Gastroesophageal sphincter (tissue), 4 donors: ENCODE measurements at regions not wholly inside any gene's neighbourhood (a gene's known extent, or its start where the extent isn't known, plus 50 kb on each side); places are given as distances from the start of the nearest gene placed in this dataset.

Experiments
- ATAC-seq: fragments of 150-250 bp; one replicate; pipeline ENCODE4 v1.9.1; 2016; ENCODE audit warnings: mild to moderate bottlenecking, moderate library complexity
- H3K27ac ChIP-seq, 4 donors: fragments of 200-600 bp; sonication (generic) in 3 of 4; 1 replicate in 3 of 4; 2 replicates in 1 of 4; pipeline ENCODE4 v1.5.1; 2016 to 2019
- H3K27me3 ChIP-seq: fragments of 200-600 bp; sonication (generic); one replicate; pipeline ENCODE4 v1.5.1; 2019
- H3K36me3 ChIP-seq, 2 donors: fragments of 200-600 bp; sonication (generic); one replicate each; pipeline ENCODE4 v1.5.1; 2019; ENCODE audit warnings: control low read depth in 1 of 2
- H3K4me1 ChIP-seq, 3 donors: fragments of 200-600 bp; sonication (generic); 1 replicate in 2 of 3; 2 replicates in 1 of 3; pipeline ENCODE4 v1.5.1; 2016 to 2019; ENCODE audit warnings: control low read depth in 2 of 3
- H3K4me3 ChIP-seq, 2 donors: fragments of 200-600 bp; sonication (generic); one replicate each; pipeline ENCODE4 v1.5.1; 2019; ENCODE audit warnings: mild to moderate bottlenecking in 1 of 2, moderate library complexity in 1 of 2
- H3K9me3 ChIP-seq, 3 donors: fragments of 200-600 bp; sonication (generic); one replicate each; pipeline ENCODE4 v1.5.1; 2017 to 2019; ENCODE audit warnings: control low read depth in 2 of 3
- EP300 ChIP-seq: sonication (generic); formaldehyde crosslinking; IDR thresholded peaks from one replicate; pipeline ENCODE4 v1.6.1; 2017; ENCODE audit warnings: antibody characterized with exemption, mild to moderate bottlenecking
- POLR2A ChIP-seq, 2 donors: fragments of 450-650 bp; IDR thresholded peaks; one replicate each; pipeline ENCODE4 v1.6.1; 2017; ENCODE audit warnings: antibody characterized with exemption in 2 of 2, mild to moderate bottlenecking in 2 of 2, moderate library complexity in 1 of 2
- POLR2AphosphoS5 ChIP-seq: sonication (generic); formaldehyde crosslinking; IDR thresholded peaks from one replicate; pipeline ENCODE4 v1.6.1; 2017; ENCODE audit warnings: antibody characterized with exemption
- WGBS, 2 donors: methylation state at CpG; one replicate each; pipeline ENCODE4 v1.1.5; 2018; ENCODE audit warnings: low coverage in 1 of 2; 5-methylcytosine and 5-hydroxymethylcytosine counted together
- TF ChIP-seq, protein P1 (sequence below), 4 experiments: fragments of 200-600 bp in 2 of 4; fragments of 450-650 bp in 2 of 4; sonication (generic) in 1 of 4; IDR thresholded peaks; one replicate each; pipeline ENCODE4 v1.5.1; 2017 to 2019; ENCODE audit warnings: antibody characterized with exemption in 4 of 4, mild to moderate bottlenecking in 2 of 4, moderate library complexity in 2 of 4

DNA sequence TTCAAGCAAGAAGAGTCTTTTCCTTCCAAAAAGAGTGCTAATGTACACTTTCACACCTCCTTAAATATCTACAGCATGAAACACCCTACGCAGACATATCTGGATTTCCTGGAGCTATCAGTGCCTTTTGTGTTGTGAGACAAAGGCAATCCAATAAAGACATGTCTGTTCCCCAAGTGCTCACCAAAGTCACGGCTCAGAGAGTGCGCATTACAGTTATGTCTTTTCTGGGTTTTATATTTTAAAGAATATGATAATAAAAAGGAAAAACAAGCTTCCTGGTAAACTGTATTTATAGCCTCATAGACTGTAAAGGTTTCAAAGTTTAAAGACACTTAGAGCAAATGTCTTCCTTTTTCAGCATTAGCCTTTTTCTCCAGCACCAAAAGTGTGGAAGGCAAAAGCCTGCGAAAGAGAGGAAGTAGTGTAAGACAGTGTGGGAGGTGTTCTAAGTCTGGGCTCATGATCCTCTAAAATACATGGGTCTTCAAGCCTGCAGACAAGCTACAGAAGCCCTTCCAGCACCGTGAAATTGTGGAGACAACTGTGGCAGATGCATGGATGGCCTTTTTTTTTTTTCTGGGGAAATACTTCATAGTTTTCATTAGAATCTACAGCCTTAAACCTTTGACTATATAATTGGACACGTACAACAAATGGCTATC lies 135.0 kb upstream of the SLC35B3 start:
- no peak overlapping the region for H3K4me3 ChIP-seq
- TF ChIP-seq POLR2AphosphoS5 (no peak), POLR2A (IDR thresholded peaks at IDR 0.05) (no peak), EP300 (no peak)
- no peaks in the 10 kb centered on the region for H3K27me3 ChIP-seq
- H3K27ac ChIP-seq = no peak overlapping the region
- ATAC-seq = no peak
- H3K4me1 ChIP-seq = no peaks in the 10 kb centered on the region
- WGBS, 2 donors = 75 to 79% methylated on average over 6 of the region's 6 CpGs
- H3K9me3 ChIP-seq = no peaks in the 10 kb centered on the region
- H3K36me3 ChIP-seq = no peaks in the 10 kb centered on the region

DNA sequence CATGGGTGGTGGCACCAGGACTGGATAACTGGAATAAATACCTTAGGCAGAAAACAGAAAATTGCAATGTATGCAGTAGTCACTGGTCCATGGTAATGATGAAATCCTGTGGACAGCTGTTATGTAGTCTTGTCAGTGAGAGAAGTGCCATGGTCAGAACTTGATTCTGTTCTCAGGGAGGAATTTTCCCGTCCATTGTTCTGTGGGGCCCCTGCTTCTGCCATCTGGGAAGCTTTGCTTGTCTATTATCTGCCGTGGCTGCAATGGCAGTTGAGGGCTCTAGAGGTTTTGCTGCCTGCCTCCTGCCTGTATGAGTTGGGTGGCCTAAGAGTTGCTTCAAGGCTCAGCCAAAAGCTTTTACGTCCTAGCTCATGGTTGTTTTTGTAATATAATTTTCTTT lies 126.8 kb upstream of the SLC35B3 start:
- Histone ChIP-seq H3K27me3 (no peaks in the 10 kb centered on the region), H3K36me3 (no peaks in the 10 kb centered on the region), H3K4me1 (no peaks in the 10 kb centered on the region), H3K27ac (no peak overlapping the region), H3K4me3 (no peak overlapping the region), H3K9me3 (no peaks in the 10 kb centered on the region)
- ATAC-seq = no peak
- WGBS, 2 donors = 56 to 58% methylated on average over 2 of the region's 3 CpGs
- TF ChIP-seq POLR2AphosphoS5 = no peak
- TF ChIP-seq EP300 = no peak
- TF ChIP-seq POLR2A (IDR thresholded peaks at IDR 0.05) = no peak
- TF ChIP-seq, protein P1, sequence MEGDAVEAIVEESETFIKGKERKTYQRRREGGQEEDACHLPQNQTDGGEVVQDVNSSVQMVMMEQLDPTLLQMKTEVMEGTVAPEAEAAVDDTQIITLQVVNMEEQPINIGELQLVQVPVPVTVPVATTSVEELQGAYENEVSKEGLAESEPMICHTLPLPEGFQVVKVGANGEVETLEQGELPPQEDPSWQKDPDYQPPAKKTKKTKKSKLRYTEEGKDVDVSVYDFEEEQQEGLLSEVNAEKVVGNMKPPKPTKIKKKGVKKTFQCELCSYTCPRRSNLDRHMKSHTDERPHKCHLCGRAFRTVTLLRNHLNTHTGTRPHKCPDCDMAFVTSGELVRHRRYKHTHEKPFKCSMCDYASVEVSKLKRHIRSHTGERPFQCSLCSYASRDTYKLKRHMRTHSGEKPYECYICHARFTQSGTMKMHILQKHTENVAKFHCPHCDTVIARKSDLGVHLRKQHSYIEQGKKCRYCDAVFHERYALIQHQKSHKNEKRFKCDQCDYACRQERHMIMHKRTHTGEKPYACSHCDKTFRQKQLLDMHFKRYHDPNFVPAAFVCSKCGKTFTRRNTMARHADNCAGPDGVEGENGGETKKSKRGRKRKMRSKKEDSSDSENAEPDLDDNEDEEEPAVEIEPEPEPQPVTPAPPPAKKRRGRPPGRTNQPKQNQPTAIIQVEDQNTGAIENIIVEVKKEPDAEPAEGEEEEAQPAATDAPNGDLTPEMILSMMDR (IDR thresholded peaks at IDR 0.05) = no peak

DNA sequence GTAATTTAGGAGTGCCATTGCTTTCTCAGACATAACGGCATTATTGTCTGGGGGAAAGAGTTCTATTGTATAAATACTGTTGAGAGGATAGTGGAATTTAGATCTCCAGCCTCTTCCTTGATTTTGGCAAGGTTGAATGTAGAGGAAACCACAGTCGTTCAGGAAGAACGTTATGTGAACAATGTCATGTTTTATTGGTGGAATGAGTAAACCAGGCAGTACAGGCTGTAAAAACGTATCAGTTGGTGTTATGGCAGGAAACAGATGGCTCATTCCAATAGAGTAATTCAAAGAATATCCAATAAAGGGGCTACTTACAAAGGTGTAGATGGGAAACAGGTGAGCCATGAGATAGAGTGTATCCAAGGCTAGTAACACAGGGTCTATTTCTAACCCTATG lies 123.6 kb upstream of the SLC35B3 start:
- Histone ChIP-seq H3K36me3 (no peaks in the 10 kb centered on the region), H3K4me3 (no peak overlapping the region), H3K27me3 (no peaks in the 10 kb centered on the region), H3K4me1 (no peaks in the 10 kb centered on the region), H3K9me3 (no peaks in the 10 kb centered on the region), H3K27ac (no peak overlapping the region)
- WGBS, 2 donors = 65 to 69% methylated on average over 4 of the region's 4 CpGs
- TF ChIP-seq EP300 = no peak
- TF ChIP-seq, protein P1 (IDR thresholded peaks at IDR 0.05) = no peak
- no peak for TF ChIP-seq POLR2AphosphoS5
- no peak for TF ChIP-seq POLR2A (IDR thresholded peaks at IDR 0.05)
- no peak for ATAC-seq

DNA sequence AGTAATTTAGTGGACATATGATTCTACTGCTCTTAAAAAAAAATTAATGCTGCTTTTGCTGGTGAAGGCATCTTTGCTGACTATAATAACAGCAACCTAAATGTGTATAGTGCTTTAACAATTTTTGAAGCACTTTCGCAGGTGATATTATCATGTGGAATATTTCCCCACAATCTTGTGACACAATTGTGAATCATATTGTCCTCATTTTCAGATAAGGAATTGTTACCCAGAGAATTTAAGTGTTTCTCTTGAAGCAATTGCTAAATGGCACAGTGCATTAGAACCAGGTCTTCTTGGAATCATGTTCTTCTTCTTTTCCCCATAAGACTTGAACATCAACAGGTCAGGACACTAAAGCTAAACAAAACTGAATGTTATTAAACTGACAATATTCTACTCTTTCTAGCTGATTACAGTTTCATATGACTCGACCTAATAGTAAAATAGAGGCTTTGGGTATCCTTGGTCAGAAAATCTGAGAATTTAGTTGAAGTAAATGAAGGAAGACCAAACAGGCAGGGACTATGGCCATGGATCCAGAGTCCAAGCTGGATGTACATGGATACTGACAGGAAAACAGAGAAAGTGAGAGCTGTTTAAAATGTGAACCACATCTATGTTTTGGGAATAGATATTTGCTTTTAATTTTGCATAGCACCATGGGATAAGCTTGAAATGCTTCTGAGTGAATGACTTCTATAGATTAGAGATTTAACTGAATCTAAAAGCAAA lies 121.8 kb upstream of the SLC35B3 start:
- TF ChIP-seq EP300 (no peak), POLR2A (IDR thresholded peaks at IDR 0.05) (no peak), POLR2AphosphoS5 (no peak)
- TF ChIP-seq, protein P1 (IDR thresholded peaks at IDR 0.05) = no peak
- H3K9me3 ChIP-seq = no peaks in the 10 kb centered on the region
- no peaks in the 10 kb centered on the region for H3K4me1 ChIP-seq
- ATAC-seq = no peak
- WGBS, 2 donors = 66 to 92% methylated on average over 2 of the region's 2 CpGs
- no peaks in the 10 kb centered on the region for H3K36me3 ChIP-seq
- H3K4me3 ChIP-seq = no peak overlapping the region
- H3K27me3 ChIP-seq = no peaks in the 10 kb centered on the region
- no peak overlapping the region for H3K27ac ChIP-seq

DNA sequence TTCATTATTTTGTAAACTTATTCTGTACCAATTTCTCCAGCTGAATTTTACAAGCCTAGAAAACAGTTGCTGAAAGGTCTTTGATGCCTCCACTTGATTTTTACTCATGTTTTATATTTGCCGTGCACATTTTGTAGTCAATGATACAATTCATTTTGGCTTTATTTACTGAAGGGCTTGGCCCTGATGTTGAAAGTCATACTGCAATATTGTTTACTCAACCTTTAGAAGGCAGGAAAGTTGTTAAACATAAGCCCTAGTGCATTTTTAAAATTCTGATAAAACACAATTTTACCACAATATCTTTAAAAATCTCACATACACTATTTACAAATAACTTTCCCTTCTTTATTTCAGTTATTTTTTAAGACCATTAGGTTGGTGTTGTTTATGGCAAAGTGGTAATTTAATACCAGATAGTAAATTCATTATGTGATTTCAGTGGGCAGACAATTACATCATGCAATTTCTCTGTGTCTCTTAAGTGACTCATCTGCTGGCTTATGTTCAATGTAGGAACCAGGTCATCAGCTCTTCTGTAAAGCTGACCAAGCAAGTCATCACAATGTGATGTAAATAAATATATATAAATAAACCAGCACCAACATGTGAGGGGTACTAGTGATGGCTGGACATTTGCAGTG lies 121.1 kb upstream of the SLC35B3 start:
- Histone ChIP-seq H3K27ac (no peak overlapping the region), H3K4me1 (no peaks in the 10 kb centered on the region), H3K9me3 (no peaks in the 10 kb centered on the region), H3K27me3 (no peaks in the 10 kb centered on the region), H3K4me3 (no peak overlapping the region), H3K36me3 (no peaks in the 10 kb centered on the region)
- TF ChIP-seq POLR2AphosphoS5 (no peak), POLR2A (IDR thresholded peaks at IDR 0.05) (no peak), EP300 (no peak)
- TF ChIP-seq, protein P1 (IDR thresholded peaks at IDR 0.05) = no peak
- WGBS, 2 donors = 67 to 87% methylated on average over 1 of the region's 1 CpG
- ATAC-seq = no peak
